PC-3 (cell line): ENCODE measurements at regions not wholly inside any gene's neighbourhood (a gene's known extent, or its start where the extent isn't known, plus 50 kb on each side); places are given as distances from the start of the nearest gene placed in this dataset.

Experiments used
- ATAC-seq: fragments of 200-7000 bp; cut with Tn5 transposase; 2 replicates; pipeline ENCODE4 v1.9.1; 2020; ENCODE audit warnings: mild to moderate bottlenecking, moderate library complexity
- BruUV-seq: library from RNA; stranded (reverse); fragments of 400-500 nt; replicated peaks from 2 replicates; lab custom pipeline; 2021; lab: Mats Ljungman, UMichigan
- CTCF ChIA-PET: fragments of 300-600 bp; sonication (Branson Sonifier 250); formaldehyde crosslinking; loops from one replicate; lab custom pipeline; 2022; ENCODE audit warnings: antibody characterized with exemption; lab: Charles Lee
- POLR2A ChIA-PET: fragments of 300-600 bp; sonication (Branson Sonifier 250); formaldehyde crosslinking; loops from one replicate; lab custom pipeline; 2022; ENCODE audit warnings: antibody characterized with exemption; ENCODE audit not compliant: unreplicated experiment; lab: Charles Lee
- DNase-seq: peaks from one replicate; pipeline ENCODE4 v3.0.0-alpha.2; 2015
- H2AFZ ChIP-seq: fragments of 300-600 bp; sonication (generic); 2 replicates; pipeline ENCODE4 v1.6.0; 2016; ENCODE audit warnings: antibody characterized with exemption, low read length
- H3F3A ChIP-seq: fragments of 300-600 bp; sonication (generic); one replicate; pipeline ENCODE4 v1.6.0; 2017; ENCODE audit warnings: antibody characterized with exemption, low read length, control low read depth, mild to moderate bottlenecking; ENCODE audit not compliant: unreplicated experiment
- H3K27ac ChIP-seq: fragments of 300-600 bp; sonication (generic); 2 replicates; pipeline ENCODE4 v1.5.1; 2016; ENCODE audit warnings: mild to moderate bottlenecking, low read length
- H3K27me3 ChIP-seq: fragments of 300-600 bp; sonication (generic); 2 replicates; pipeline ENCODE4 v1.6.1; 2016; ENCODE audit warnings: low read length, mixed read lengths
- H3K36me3 ChIP-seq: fragments of 300-600 bp; sonication (generic); 2 replicates; pipeline ENCODE4 v1.6.1; 2016; ENCODE audit warnings: low read depth, mixed run types, low read length, mixed read lengths
- H3K4me1 ChIP-seq: fragments of 300-600 bp; sonication (generic); 2 replicates; pipeline ENCODE4 v1.5.1; 2016; ENCODE audit warnings: low read length; ENCODE audit not compliant: insufficient read depth
- H3K4me2 ChIP-seq: fragments of 300-600 bp; sonication (generic); 2 replicates; pipeline ENCODE4 v1.6.0; 2016; ENCODE audit warnings: low read length
- H3K4me3 ChIP-seq: fragments of 300-600 bp; sonication (generic); 2 replicates; pipeline ENCODE4 v1.5.1; 2016; ENCODE audit warnings: mild to moderate bottlenecking, low read length, mixed read lengths
- H3K79me2 ChIP-seq: fragments of 300-600 bp; sonication (generic); 2 replicates; pipeline ENCODE4 v1.6.1; 2017; ENCODE audit warnings: low read length, mixed read lengths
- H3K9ac ChIP-seq: fragments of 300-600 bp; sonication (generic); 2 replicates; pipeline ENCODE4 v1.6.0; 2016; ENCODE audit warnings: mild to moderate bottlenecking, low read length
- H3K9me2 ChIP-seq: fragments of 300-600 bp; sonication (generic); replicated peaks from 2 replicates; pipeline ENCODE4 v1.6.1; 2016; ENCODE audit warnings: mixed run types, low read length, mixed read lengths
- H3K9me3 ChIP-seq: fragments of 300-600 bp; sonication (generic); 2 replicates; pipeline ENCODE4 v1.6.1; 2016; ENCODE audit warnings: low read length, mixed read lengths
- H4K20me1 ChIP-seq: fragments of 300-600 bp; sonication (generic); 2 replicates; pipeline ENCODE4 v1.6.1; 2016; ENCODE audit warnings: low read length, mixed read lengths
- CTCF ChIP-seq: fragments of 300-600 bp; sonication (generic); conservative IDR thresholded peaks from 2 replicates; pipeline ENCODE4 v1.5.1; 2017; ENCODE audit warnings: antibody characterized with exemption, low read depth, mild to moderate bottlenecking, low read length
- EZH2 ChIP-seq: fragments of 300-600 bp; sonication (generic); IDR thresholded peaks from one replicate; pipeline ENCODE4 v1.6.1; 2017; ENCODE audit warnings: antibody characterized with exemption, mild to moderate bottlenecking, low read length; ENCODE audit not compliant: unreplicated experiment
- EZH2phosphoT487 ChIP-seq: fragments of 300-600 bp; sonication (generic); IDR thresholded peaks from 2 replicates; pipeline ENCODE4 v1.6.1; 2018; ENCODE audit warnings: mild to moderate bottlenecking, antibody characterized with exemption, low read length, borderline replicate concordance
- intact Hi-C: fragments of 100-400 bp; cut with micrococcal nuclease; formaldehyde crosslinking; loops from 2 replicates; pipeline ENCODE4 v1.9.0; 2023

- BruUV-seq = no TSS peak
- Histone ChIP-seq H4K20me1 (no peaks in the 10 kb centered on the region), H3K36me3 (no peaks in the 10 kb centered on the region), H3K9me3 (no peaks in the 10 kb centered on the region), H3K27me3 (peaks cover 4% of the 10 kb centered on the region; the same call in 1 of the 2 replicates), H3K9ac (no peak overlapping the region), H3K27ac (no peak overlapping the region), H3K4me1 (no peaks in the 10 kb centered on the region), H3F3A (no peaks in the 10 kb centered on the region), H3K4me3 (no peak overlapping the region), H3K9me2 (no peaks in the 10 kb centered on the region), H3K4me2 (no peak overlapping the region), H3K79me2 (no peaks in the 10 kb centered on the region), H2AFZ (no peak overlapping the region)
- ATAC-seq = no peak
- CTCF ChIA-PET = no interaction called here
- no peak for TF ChIP-seq CTCF
- TF ChIP-seq EZH2phosphoT487 = no peak
- no peak for TF ChIP-seq EZH2
- no peak for DNase-seq
- intact Hi-C loops = no loop called here
- POLR2A ChIA-PET = no interaction called here
Observed at GRCh38 chrX:3227526-3227925, 118.9 kb downstream of the MXRA5 start.

GRCh38 chrX:3226087-3226486 is 120.4 kb downstream of the MXRA5 start:
- Histone ChIP-seq H3K9me2 (no peaks in the 10 kb centered on the region), H3K4me2 (no peak overlapping the region), H3K27me3 (peaks cover 9% of the 10 kb centered on the region; the same call in 1 of the 2 replicates), H3K36me3 (no peaks in the 10 kb centered on the region), H3K4me1 (no peaks in the 10 kb centered on the region), H3K27ac (no peak overlapping the region), H3K4me3 (no peak overlapping the region), H4K20me1 (no peaks in the 10 kb centered on the region), H2AFZ (no peak overlapping the region), H3K9me3 (no peaks in the 10 kb centered on the region), H3F3A (no peaks in the 10 kb centered on the region), H3K9ac (no peak overlapping the region), H3K79me2 (no peaks in the 10 kb centered on the region)
- ATAC-seq (no peak), DNase-seq (no peak)
- intact Hi-C loops = no loop called here
- TF ChIP-seq CTCF (no peak), EZH2 (no peak), EZH2phosphoT487 (no peak)
- CTCF ChIA-PET = no interaction called here
- no TSS peak for BruUV-seq
- POLR2A ChIA-PET = no interaction called here

GRCh38 chrX:3221643-3222042 is 124.8 kb downstream of the MXRA5 start:
- no peak for DNase-seq
- ChIA-PET CTCF (no interaction called here), POLR2A (no interaction called here)
- Histone ChIP-seq H3F3A (no peaks in the 10 kb centered on the region), H3K4me3 (no peak overlapping the region), H2AFZ (no peak overlapping the region), H3K27me3 (peaks cover 9% of the 10 kb centered on the region; the same call in 1 of the 2 replicates), H3K79me2 (no peaks in the 10 kb centered on the region), H3K9me3 (no peaks in the 10 kb centered on the region), H3K27ac (no peak overlapping the region), H3K4me1 (no peaks in the 10 kb centered on the region), H3K4me2 (no peak overlapping the region), H3K36me3 (no peaks in the 10 kb centered on the region), H4K20me1 (no peaks in the 10 kb centered on the region), H3K9ac (no peak overlapping the region), H3K9me2 (no peaks in the 10 kb centered on the region)
- intact Hi-C loops = no loop called here
- ATAC-seq = no peak
- BruUV-seq = no TSS peak
- TF ChIP-seq EZH2 (no peak), EZH2phosphoT487 (no peak), CTCF (no peak)
